ENCODE measurements at regions not wholly inside any gene's neighbourhood (a gene's known extent, or its start where the extent isn't known, plus 50 kb on each side); places are given as distances from the start of the nearest gene placed in this dataset.

DNA sequence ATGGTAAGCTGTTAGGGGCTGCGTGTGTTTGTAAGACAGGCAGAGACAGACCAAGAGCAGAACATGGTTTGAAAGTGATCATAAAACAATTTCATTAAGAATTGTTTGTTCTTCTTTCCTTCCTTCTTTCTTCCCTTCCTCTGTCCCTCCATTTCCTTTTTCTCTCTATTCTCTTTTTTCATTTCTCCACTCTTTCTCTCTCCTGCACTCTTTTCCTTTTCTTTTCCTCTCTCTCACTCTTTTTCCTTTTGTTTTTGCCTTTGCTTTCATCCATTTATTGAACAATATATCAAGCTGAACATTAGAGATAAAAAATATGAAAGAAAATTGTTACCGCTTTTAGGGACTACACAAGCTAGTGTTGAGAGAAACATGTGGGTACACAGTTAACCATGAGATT lies 62.2 kb upstream of the GOLIM4 start:
- TF ChIP-seq, protein P1, sequence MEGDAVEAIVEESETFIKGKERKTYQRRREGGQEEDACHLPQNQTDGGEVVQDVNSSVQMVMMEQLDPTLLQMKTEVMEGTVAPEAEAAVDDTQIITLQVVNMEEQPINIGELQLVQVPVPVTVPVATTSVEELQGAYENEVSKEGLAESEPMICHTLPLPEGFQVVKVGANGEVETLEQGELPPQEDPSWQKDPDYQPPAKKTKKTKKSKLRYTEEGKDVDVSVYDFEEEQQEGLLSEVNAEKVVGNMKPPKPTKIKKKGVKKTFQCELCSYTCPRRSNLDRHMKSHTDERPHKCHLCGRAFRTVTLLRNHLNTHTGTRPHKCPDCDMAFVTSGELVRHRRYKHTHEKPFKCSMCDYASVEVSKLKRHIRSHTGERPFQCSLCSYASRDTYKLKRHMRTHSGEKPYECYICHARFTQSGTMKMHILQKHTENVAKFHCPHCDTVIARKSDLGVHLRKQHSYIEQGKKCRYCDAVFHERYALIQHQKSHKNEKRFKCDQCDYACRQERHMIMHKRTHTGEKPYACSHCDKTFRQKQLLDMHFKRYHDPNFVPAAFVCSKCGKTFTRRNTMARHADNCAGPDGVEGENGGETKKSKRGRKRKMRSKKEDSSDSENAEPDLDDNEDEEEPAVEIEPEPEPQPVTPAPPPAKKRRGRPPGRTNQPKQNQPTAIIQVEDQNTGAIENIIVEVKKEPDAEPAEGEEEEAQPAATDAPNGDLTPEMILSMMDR (conservative IDR thresholded peaks at IDR 0.05; ENCODE audit: control insufficient read depth, insufficient read depth, low read depth, low read length), result no peak
- H3K4me3 ChIP-seq (ENCODE audit: control insufficient read depth, low read depth, low read length), result no peak overlapping the region
- no peak for DNase-seq (ENCODE audit: low read depth)

GRCh38 chr3:168157099-168157700 lies 61.5 kb upstream of the GOLIM4 start:
- TF ChIP-seq, protein P1 (conservative IDR thresholded peaks at IDR 0.05; ENCODE audit: control insufficient read depth, insufficient read depth, low read depth, low read length), result no peak
- no peak for DNase-seq (ENCODE audit: low read depth)
- H3K4me3 ChIP-seq (ENCODE audit: control insufficient read depth, low read depth, low read length), result no peak overlapping the region

DNA sequence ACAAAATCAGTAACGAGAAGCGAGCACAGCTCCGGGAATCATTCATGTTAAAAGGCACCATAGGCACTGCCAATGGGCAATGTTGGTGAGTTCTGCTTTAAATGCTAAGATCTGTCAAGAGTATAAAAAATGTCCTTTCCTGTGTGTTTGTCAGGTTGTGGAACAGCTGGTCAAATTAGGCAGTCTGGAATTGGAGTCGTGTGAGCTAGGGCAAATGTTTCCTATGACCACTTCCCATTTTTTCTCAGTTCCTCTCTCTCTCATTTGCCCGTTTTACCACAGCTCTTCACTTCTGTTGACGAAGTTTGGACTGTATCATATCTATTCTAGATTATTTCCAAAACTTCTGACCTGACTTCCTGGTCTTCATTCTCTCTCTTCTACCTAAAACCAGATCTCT lies 60.8 kb upstream of the GOLIM4 start:
- DNase-seq (ENCODE audit: low read depth), result no peak
- no peak overlapping the region for H3K4me3 ChIP-seq (ENCODE audit: control insufficient read depth, low read depth, low read length)
- TF ChIP-seq, protein P1 (conservative IDR thresholded peaks at IDR 0.05; ENCODE audit: control insufficient read depth, insufficient read depth, low read depth, low read length), result no peak

DNA sequence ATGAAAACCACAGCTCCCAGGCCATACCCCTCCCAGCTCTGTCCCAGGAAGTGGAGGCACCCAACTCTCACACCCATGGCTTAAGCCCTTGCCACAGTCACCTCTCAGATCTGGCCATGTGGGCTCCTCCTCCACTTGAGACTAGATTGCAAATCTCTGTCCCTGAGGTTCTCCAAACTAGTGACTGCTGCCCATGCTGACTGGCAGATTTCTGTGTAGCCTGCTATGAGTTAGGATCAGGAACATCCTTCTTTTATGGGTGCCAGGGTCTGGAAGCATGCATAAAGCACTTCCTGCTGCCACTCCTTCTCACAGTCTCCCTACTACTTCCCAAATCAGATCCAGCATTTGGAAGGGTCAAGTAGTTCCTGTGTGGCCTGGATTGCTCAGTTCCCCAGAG lies 59.6 kb upstream of the GOLIM4 start:
- DNase-seq (ENCODE audit: low read depth), result no peak
- TF ChIP-seq, protein P1 (conservative IDR thresholded peaks at IDR 0.05; ENCODE audit: control insufficient read depth, insufficient read depth, low read depth, low read length), result no peak
- no peak overlapping the region for H3K4me3 ChIP-seq (ENCODE audit: control insufficient read depth, low read depth, low read length)

DNA sequence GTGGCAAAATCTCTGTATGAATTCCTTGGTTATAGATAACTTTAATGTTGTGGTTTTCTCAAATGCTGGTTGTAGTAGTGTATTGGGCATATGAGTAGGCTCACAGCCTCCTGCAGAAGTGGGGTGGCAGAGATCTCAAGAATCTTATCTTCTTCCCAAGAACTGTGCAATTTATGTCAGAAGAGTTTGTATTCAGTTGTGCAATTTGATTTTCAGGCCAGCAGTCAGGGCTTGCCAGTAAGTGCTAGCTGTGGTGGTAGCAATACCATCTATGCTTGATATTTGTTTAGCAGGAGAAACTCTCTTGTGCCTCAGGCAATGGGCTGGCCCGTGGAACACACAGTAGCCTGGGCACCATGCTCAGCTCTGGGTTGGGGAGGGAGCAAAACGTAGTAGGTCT lies 58.4 kb upstream of the GOLIM4 start:
- no peak for DNase-seq (ENCODE audit: low read depth)
- H3K4me3 ChIP-seq (ENCODE audit: control insufficient read depth, low read depth, low read length), result no peak overlapping the region
- TF ChIP-seq, protein P1 (conservative IDR thresholded peaks at IDR 0.05; ENCODE audit: control insufficient read depth, insufficient read depth, low read depth, low read length), result no peak

DNA sequence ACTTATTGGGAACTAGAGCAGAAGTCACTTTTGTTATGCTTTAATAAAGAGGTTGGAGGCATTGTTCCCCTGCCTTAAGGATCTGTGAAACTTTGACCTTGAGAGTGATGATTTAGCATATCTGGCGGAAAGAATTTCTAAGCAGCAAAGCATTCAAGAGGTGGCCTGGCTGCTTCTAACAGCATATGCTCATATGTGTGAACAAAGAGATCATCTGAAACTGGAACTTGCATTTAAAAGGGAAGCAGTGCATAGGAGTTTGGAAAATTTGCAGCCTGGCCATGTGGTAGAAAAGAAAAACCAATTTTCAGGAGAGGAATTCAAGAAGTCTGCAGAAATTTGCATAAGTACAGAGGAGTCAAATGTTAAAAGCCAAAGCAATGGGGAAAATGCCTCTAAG lies 56.4 kb upstream of the GOLIM4 start:
- TF ChIP-seq, protein P1 (conservative IDR thresholded peaks at IDR 0.05; ENCODE audit: control insufficient read depth, insufficient read depth, low read depth, low read length), result no peak

More for the DNA sequence above, 56.4 kb upstream of the GOLIM4 start:
- H3K4me3 ChIP-seq (ENCODE audit: control insufficient read depth, low read depth, low read length), result no peak overlapping the region
- no peak for DNase-seq (ENCODE audit: low read depth)

All from fibroblast of mammary gland (primary cell).